IMR-90 (cell line): ENCODE measurements at regions not wholly inside any gene's neighbourhood (a gene's known extent, or its start where the extent isn't known, plus 50 kb on each side); places are given as distances from the start of the nearest gene placed in this dataset.

Experiments used
- ATAC-seq: fragments of 200-7000 bp; cut with Tn5 transposase; 2 replicates; pipeline ENCODE4 v1.9.1; 2020; ENCODE audit warnings: low read depth, mild to moderate bottlenecking, moderate library complexity
- BruUV-seq: library from RNA; stranded (reverse); fragments of 400-500 nt; replicated peaks from 2 replicates; lab custom pipeline; 2021; lab: Mats Ljungman, UMichigan
- CTCF ChIA-PET: fragments of 300-600 bp; formaldehyde crosslinking; extraction: SDS; loops from one replicate; lab custom pipeline; 2021; ENCODE audit warnings: antibody characterized with exemption; lab: Yijun Ruan, JAX
- POLR2A ChIA-PET: fragments of 300-600 bp; sonication (Branson Sonifier 250); formaldehyde crosslinking; loops from one replicate; lab custom pipeline; 2022; ENCODE audit warnings: antibody characterized with exemption; ENCODE audit not compliant: unreplicated experiment; lab: Charles Lee
- DNase-seq: peaks from one replicate; pipeline ENCODE4 v3.0.0; 2013
- H2AFZ ChIP-seq: replicated peaks from 2 replicates; pipeline ENCODE3; 2013; ENCODE audit warnings: low read length, mild to moderate bottlenecking; ENCODE audit not compliant: poor library complexity
- H2AK5ac ChIP-seq: 2 replicates; pipeline ENCODE4 v1.6.1; 2013; ENCODE audit warnings: low read depth, low read length, inconsistent platforms
- H2AK9ac ChIP-seq: replicated peaks from 2 replicates; pipeline ENCODE3; 2013; ENCODE audit warnings: mild to moderate bottlenecking, low read depth, low read length, moderate library complexity; ENCODE audit not compliant: poor library complexity
- H2BK120ac ChIP-seq: 2 replicates; pipeline ENCODE4 v1.6.1; 2013; ENCODE audit warnings: low read depth, low read length, inconsistent platforms
- H2BK15ac ChIP-seq: 3 replicates; pipeline ENCODE4 v1.6.1; 2013; ENCODE audit warnings: low read depth, low read length, inconsistent platforms
- H2BK20ac ChIP-seq: 2 replicates; pipeline ENCODE4 v1.6.1; 2013; ENCODE audit warnings: low read depth, mild to moderate bottlenecking, inconsistent platforms, low read length, moderate library complexity
- H2BK5ac ChIP-seq: 2 replicates; pipeline ENCODE4 v1.6.1; 2013; ENCODE audit warnings: mild to moderate bottlenecking, low read depth, low read length, inconsistent platforms; ENCODE audit not compliant: poor library complexity, severe bottlenecking
- H3K14ac ChIP-seq: replicated peaks from 2 replicates; pipeline ENCODE4 v1.6.1; 2013; ENCODE audit warnings: low read depth, low read length, inconsistent platforms
- H3K18ac ChIP-seq: 2 replicates; pipeline ENCODE4 v1.6.1; 2013; ENCODE audit warnings: low read depth, low read length, control low read depth
- H3K23ac ChIP-seq: 2 replicates; pipeline ENCODE4 v1.6.1; 2013; ENCODE audit warnings: low read depth, low read length, inconsistent platforms
- H3K27ac ChIP-seq: 2 replicates; pipeline ENCODE4 v1.5.1; 2013; ENCODE audit warnings: mild to moderate bottlenecking, control low read depth, low read length; ENCODE audit not compliant: insufficient read depth
- H3K27me3 ChIP-seq: 2 replicates; pipeline ENCODE4 v1.6.1; 2013; ENCODE audit warnings: low read length; ENCODE audit not compliant: control insufficient read depth, insufficient read depth
- H3K36me3 ChIP-seq: 2 replicates; pipeline ENCODE4 v1.6.1; 2013; ENCODE audit warnings: low read length, mixed read lengths; ENCODE audit not compliant: control insufficient read depth, insufficient read depth
- H3K4ac ChIP-seq: 2 replicates; pipeline ENCODE4 v1.6.1; 2013; ENCODE audit warnings: low read depth, low read length, inconsistent platforms
- H3K4me1 ChIP-seq: 2 replicates; pipeline ENCODE4 v1.6.1; 2013; ENCODE audit warnings: low read length, mixed read lengths; ENCODE audit not compliant: control insufficient read depth, insufficient read depth
- H3K4me2 ChIP-seq: 2 replicates; pipeline ENCODE4 v1.6.1; 2013; ENCODE audit warnings: low read depth, mild to moderate bottlenecking, control low read depth, low read length, moderate library complexity
- H3K4me3 ChIP-seq: 2 replicates; pipeline ENCODE4 v1.5.1; 2013; ENCODE audit warnings: low read depth, mild to moderate bottlenecking, control low read depth, low read length, moderate library complexity; ENCODE audit not compliant: insufficient read depth
- H3K56ac ChIP-seq: 2 replicates; pipeline ENCODE4 v1.6.1; 2013; ENCODE audit warnings: low read length, inconsistent platforms; ENCODE audit not compliant: insufficient read depth; ENCODE audit errors: extremely low read depth
- H3K79me1 ChIP-seq, 2 experiments: 2 replicates each; pipeline ENCODE4 v1.6.1; 2013; ENCODE audit warnings: low read length in 2 of 2, inconsistent platforms in 1 of 2, low read depth in 1 of 2
- H3K9ac ChIP-seq: 2 replicates; pipeline ENCODE4 v1.6.1; 2013; ENCODE audit warnings: low read depth, low read length, control low read depth
- H3K9me1 ChIP-seq: 2 replicates; pipeline ENCODE4 v1.6.1; 2013; ENCODE audit warnings: low read length, inconsistent platforms; ENCODE audit not compliant: insufficient read depth
- H3K9me3 ChIP-seq: 2 replicates; pipeline ENCODE4 v1.6.1; 2013; ENCODE audit warnings: low read length; ENCODE audit not compliant: control insufficient read depth, insufficient read depth
- H4K20me1 ChIP-seq: 2 replicates; pipeline ENCODE4 v1.6.1; 2013; ENCODE audit warnings: low read length, inconsistent platforms; ENCODE audit not compliant: insufficient read depth
- H4K5ac ChIP-seq: 2 replicates; pipeline ENCODE4 v1.6.1; 2013; ENCODE audit warnings: mild to moderate bottlenecking, low read depth, low read length, control low read depth
- H4K8ac ChIP-seq, 2 experiments: 2 replicates each; pipeline ENCODE4 v1.6.1; 2013; ENCODE audit warnings: low read depth in 2 of 2, low read length in 2 of 2, control low read depth in 1 of 2, inconsistent platforms in 1 of 2
- H4K91ac ChIP-seq: 2 replicates; pipeline ENCODE4 v1.6.1; 2013; ENCODE audit warnings: low read depth, low read length, inconsistent platforms; ENCODE audit not compliant: insufficient read depth
- BHLHE40 ChIP-seq: fragments of 150-350 bp; IDR thresholded peaks from 2 replicates; pipeline ENCODE4 v1.6.1; 2016; ENCODE audit warnings: mild to moderate bottlenecking, low read depth, low read length
- CEBPB ChIP-seq: IDR thresholded peaks from 2 replicates; pipeline ENCODE4 v1.6.1; 2012; ENCODE audit warnings: low read depth, low read length, improper control_type of control experiment
- CHD1 ChIP-seq: IDR thresholded peaks from 2 replicates; pipeline ENCODE4 v1.6.1; 2012; ENCODE audit warnings: low read depth, low read length, improper control_type of control experiment
- FOS ChIP-seq: fragments of 150-350 bp; IDR thresholded peaks from 2 replicates; pipeline ENCODE4 v1.6.1; 2016; ENCODE audit warnings: low read depth, low read length
- MAFK ChIP-seq: IDR thresholded peaks from 2 replicates; pipeline ENCODE4 v1.6.1; 2012; ENCODE audit warnings: low read depth, low read length, improper control_type of control experiment
- MAZ ChIP-seq: IDR thresholded peaks from 2 replicates; pipeline ENCODE4 v1.6.1; 2012; ENCODE audit warnings: low read depth, mild to moderate bottlenecking, low read length, improper control_type of control experiment, moderate library complexity, borderline replicate concordance
- MXI1 ChIP-seq: IDR thresholded peaks from 2 replicates; pipeline ENCODE4 v1.6.1; 2012; ENCODE audit warnings: low read depth, mild to moderate bottlenecking, low read length, moderate library complexity, borderline replicate concordance
- NFE2L2 ChIP-seq: fragments of 150-350 bp; IDR thresholded peaks from 2 replicates; pipeline ENCODE4 v1.6.1; 2016; ENCODE audit warnings: low read depth, mild to moderate bottlenecking, low read length
- RAD21 ChIP-seq: IDR thresholded peaks from 2 replicates; pipeline ENCODE4 v1.6.1; 2012; ENCODE audit warnings: low read length, improper control_type of control experiment
- RCOR1 ChIP-seq: IDR thresholded peaks from 2 replicates; pipeline ENCODE4 v1.6.1; 2012; ENCODE audit warnings: mild to moderate bottlenecking, low read length, improper control_type of control experiment; ENCODE audit not compliant: insufficient replicate concordance
- RFX5 ChIP-seq: IDR thresholded peaks from 2 replicates; pipeline ENCODE4 v1.8.0; 2012; ENCODE audit warnings: low read depth, mild to moderate bottlenecking, low read length, moderate library complexity
- SMC3 ChIP-seq: fragments of 150-350 bp; IDR thresholded peaks from 2 replicates; pipeline ENCODE4 v1.6.1; 2016; ENCODE audit warnings: low read depth, mild to moderate bottlenecking, antibody characterized with exemption, low read length, moderate library complexity
- WGBS, 2 experiments: methylation state at CpG; one replicate each; pipeline versions ENCODE4 v1.1.5 to v1.1.7; 2013; ENCODE audit warnings: missing lambda C conversion rate in 2 of 2; ENCODE audit not compliant: insufficient read length in 1 of 2; ENCODE audit errors: extremely low coverage in 2 of 2; 5-methylcytosine and 5-hydroxymethylcytosine counted together
- dilution Hi-C: fragments of 300-500 bp; cut with HindIII; formaldehyde crosslinking; loops from one replicate; pipeline ENCODE4 v1.14.3; 2018; ENCODE audit warnings: low sequenced_read_pairs; ENCODE audit not compliant: unreplicated experiment
- in situ Hi-C: fragments of 300-500 bp; cut with MboI; formaldehyde crosslinking; loops from 3 replicates; pipeline ENCODE4 v1.14.3; 2019; ENCODE audit warnings: low sequenced_read_pairs, inconsistent platforms, mixed read lengths
- intact Hi-C: fragments of 100-400 bp; cut with micrococcal nuclease; formaldehyde crosslinking; loops from 2 replicates; pipeline ENCODE4 v1.10.0; 2022
- TF ChIP-seq, protein P1 (sequence below): conservative IDR thresholded peaks from 2 replicates; pipeline ENCODE4 v1.5.1; 2012; ENCODE audit warnings: mild to moderate bottlenecking, low read depth, low read length, improper control_type of control experiment
- TF ChIP-seq, protein P2 (sequence below): fragments of 150-350 bp; IDR thresholded peaks from 2 replicates; pipeline ENCODE4 v1.6.1; 2017; ENCODE audit warnings: mild to moderate bottlenecking, antibody characterized with exemption, low read length, low read depth

DNA sequence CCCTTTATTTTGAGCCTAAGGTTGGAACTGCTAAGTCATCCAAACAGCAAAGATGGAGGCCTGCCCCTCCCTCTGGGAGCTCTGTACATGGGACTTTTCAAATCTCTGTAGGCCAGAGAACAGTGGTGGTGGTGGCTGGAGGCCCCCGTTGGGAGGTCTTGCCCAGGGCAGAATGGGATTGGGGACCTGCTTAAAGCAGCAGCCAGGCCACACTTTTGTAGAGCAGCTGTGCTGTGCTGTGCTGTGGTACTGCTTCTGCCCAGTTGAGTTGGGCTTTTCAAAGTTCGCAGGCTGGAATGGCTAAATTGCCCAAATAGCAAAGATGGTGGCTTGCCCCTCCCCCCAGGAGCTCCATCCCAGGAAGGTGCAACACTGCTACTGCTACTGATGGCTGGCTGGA, 147.5 kb upstream of the TACR3 start:
- H2BK20ac ChIP-seq, result no peak overlapping the region
- in situ Hi-C loops (no loop called here), dilution Hi-C loops (no loop called here), intact Hi-C loops (no loop called here)
- TF ChIP-seq, protein P1, sequence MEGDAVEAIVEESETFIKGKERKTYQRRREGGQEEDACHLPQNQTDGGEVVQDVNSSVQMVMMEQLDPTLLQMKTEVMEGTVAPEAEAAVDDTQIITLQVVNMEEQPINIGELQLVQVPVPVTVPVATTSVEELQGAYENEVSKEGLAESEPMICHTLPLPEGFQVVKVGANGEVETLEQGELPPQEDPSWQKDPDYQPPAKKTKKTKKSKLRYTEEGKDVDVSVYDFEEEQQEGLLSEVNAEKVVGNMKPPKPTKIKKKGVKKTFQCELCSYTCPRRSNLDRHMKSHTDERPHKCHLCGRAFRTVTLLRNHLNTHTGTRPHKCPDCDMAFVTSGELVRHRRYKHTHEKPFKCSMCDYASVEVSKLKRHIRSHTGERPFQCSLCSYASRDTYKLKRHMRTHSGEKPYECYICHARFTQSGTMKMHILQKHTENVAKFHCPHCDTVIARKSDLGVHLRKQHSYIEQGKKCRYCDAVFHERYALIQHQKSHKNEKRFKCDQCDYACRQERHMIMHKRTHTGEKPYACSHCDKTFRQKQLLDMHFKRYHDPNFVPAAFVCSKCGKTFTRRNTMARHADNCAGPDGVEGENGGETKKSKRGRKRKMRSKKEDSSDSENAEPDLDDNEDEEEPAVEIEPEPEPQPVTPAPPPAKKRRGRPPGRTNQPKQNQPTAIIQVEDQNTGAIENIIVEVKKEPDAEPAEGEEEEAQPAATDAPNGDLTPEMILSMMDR, result no peak
- no peak for TF ChIP-seq MXI1
- no peak for TF ChIP-seq SMC3
- no peak for TF ChIP-seq NFE2L2
- no peak for TF ChIP-seq CHD1
- no peak for TF ChIP-seq CEBPB
- no peak for TF ChIP-seq FOS
- TF ChIP-seq RCOR1, result no peak
- no peak for TF ChIP-seq RFX5
- TF ChIP-seq BHLHE40, result no peak
- no peak for TF ChIP-seq MAZ
- TF ChIP-seq, protein P2, sequence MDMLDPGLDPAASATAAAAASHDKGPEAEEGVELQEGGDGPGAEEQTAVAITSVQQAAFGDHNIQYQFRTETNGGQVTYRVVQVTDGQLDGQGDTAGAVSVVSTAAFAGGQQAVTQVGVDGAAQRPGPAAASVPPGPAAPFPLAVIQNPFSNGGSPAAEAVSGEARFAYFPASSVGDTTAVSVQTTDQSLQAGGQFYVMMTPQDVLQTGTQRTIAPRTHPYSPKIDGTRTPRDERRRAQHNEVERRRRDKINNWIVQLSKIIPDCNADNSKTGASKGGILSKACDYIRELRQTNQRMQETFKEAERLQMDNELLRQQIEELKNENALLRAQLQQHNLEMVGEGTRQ, result no peak
- no peak for TF ChIP-seq RAD21
- no peak for TF ChIP-seq MAFK
- no peak overlapping the region for H2BK120ac ChIP-seq
- no peak overlapping the region for H3K4me3 ChIP-seq
- H3K23ac ChIP-seq, result no peak overlapping the region
- no peak overlapping the region for H2BK5ac ChIP-seq
- no peak overlapping the region for H2AFZ ChIP-seq
- no peak for DNase-seq
- H3K36me3 ChIP-seq, result no peaks in the 10 kb centered on the region
- H3K79me1 ChIP-seq, result no peaks in the 10 kb centered on the region
- no peak overlapping the region for H2AK9ac ChIP-seq
- ChIA-PET CTCF (no interaction called here), POLR2A (no interaction called here)
- H3K14ac ChIP-seq, result no peak overlapping the region
- no peak overlapping the region for H3K18ac ChIP-seq
- peaks cover 8% of the 10 kb centered on the region; the same call in 1 of the 2 replicates for H3K9me3 ChIP-seq
- H3K9me1 ChIP-seq, result no peaks in the 10 kb centered on the region
- H4K91ac ChIP-seq, result no peak overlapping the region
- H4K8ac ChIP-seq, result no peak overlapping the region
- no peak overlapping the region for H3K27ac ChIP-seq
- no peaks in the 10 kb centered on the region for H3K4me1 ChIP-seq
- H4K20me1 ChIP-seq, result no peaks in the 10 kb centered on the region
- no peak overlapping the region for H3K56ac ChIP-seq
- H2AK5ac ChIP-seq, result no peak overlapping the region
- no peaks in the 10 kb centered on the region for H3K27me3 ChIP-seq
- ATAC-seq, result no peak
- no peak overlapping the region for H3K4me2 ChIP-seq
- WGBS, 2 experiments, result no CpG with 5 or more reads among the region's 2 CpGs
- no peak overlapping the region for H4K5ac ChIP-seq
- no peak overlapping the region for H2BK15ac ChIP-seq
- no TSS peak for BruUV-seq
- no peak overlapping the region for H3K4ac ChIP-seq
- no peak overlapping the region for H3K9ac ChIP-seq
